ENCODE measurements at regions not wholly inside any gene's neighbourhood (a gene's known extent, or its start where the extent isn't known, plus 50 kb on each side); places are given as distances from the start of the nearest gene placed in this dataset.
"Not testable (repeated sequence)": the region's sequence is repeated elsewhere in the genome, so short reads cannot be mapped to it uniquely, and the experiment has no call there.

DNA sequence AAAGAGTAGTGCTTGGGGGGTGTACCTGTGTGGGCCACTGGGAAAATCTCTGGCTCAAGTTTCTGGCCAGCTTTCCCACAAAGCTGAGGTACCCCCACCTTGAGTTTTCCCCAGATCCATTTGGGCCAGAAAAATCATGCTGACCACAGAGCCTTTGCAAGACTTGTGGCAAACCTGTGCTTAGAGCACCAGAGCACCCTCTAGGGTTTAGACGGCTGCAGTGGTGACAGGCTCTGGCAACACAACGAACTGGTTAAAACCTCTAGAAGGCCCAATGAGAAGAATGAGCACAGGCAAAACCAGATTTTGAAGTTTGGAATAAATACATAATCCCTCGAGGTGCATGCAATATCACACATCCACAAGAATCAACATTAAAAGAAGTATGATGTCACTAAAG lies 290.7 kb upstream of the FOLH1 start:
- Histone ChIP-seq H3K36me3 (ENCODE audit: control insufficient read depth in 4 of 4, insufficient read depth in 4 of 4, low read length in 3 of 4) (no peaks in the 10 kb centered on the region), H3K9me3 (ENCODE audit: control extremely low read depth in 1 of 5, control insufficient read depth in 4 of 5, insufficient read depth in 2 of 5, low read depth in 1 of 5, low read length in 4 of 5) (no peaks in the 10 kb centered on the region), H3K4me1 (ENCODE audit: control extremely low read depth in 1 of 4, control insufficient read depth in 4 of 4, insufficient read depth in 4 of 4, low read length in 3 of 4) (no peaks in the 10 kb centered on the region), H3K4me3 (ENCODE audit: control insufficient read depth in 1 of 7, extremely low read depth in 1 of 7, insufficient read depth in 4 of 7, low read depth in 2 of 7, low read length in 6 of 7) (no peak overlapping the region), H3K27ac (ENCODE audit: insufficient read depth in 1 of 2, low read depth in 1 of 2, low read length in 2 of 2, poor library complexity in 1 of 2, severe bottlenecking in 2 of 2) (no peak overlapping the region), H3K27me3 (replicated peaks in 2 of 5; ENCODE audit: control insufficient read depth in 4 of 5, insufficient read depth in 5 of 5, low read length in 4 of 5) (no peaks in the 10 kb centered on the region)
- CTCF ChIA-PET = no interaction called here
- WGBS (ENCODE audit: insufficient coverage) = no CpG with 5 or more reads among the region's 3 CpGs
- no peak for DNase-seq
- POLR2A ChIA-PET = no interaction called here

DNA sequence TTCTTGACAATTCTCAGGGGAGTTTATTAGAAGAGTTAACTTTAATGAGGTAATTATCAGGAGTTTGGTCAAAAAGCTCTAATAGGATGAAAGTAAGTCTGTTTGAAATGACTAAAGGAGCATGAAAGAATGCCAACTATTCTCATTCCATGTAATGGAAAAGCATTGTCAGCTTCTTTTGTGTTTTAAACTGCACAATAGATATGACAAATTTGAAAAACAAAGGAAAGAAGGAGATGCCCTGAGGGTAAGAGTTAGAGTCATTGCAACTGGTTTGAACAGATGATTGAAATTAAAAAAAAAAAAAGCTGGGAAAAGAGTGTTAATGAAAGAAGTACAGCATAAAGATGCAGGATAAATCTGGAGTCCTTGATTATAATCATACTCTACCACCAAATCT lies 296.8 kb upstream of the FOLH1 start:
- ChIA-PET POLR2A (no interaction called here), CTCF (no interaction called here)

DNA sequence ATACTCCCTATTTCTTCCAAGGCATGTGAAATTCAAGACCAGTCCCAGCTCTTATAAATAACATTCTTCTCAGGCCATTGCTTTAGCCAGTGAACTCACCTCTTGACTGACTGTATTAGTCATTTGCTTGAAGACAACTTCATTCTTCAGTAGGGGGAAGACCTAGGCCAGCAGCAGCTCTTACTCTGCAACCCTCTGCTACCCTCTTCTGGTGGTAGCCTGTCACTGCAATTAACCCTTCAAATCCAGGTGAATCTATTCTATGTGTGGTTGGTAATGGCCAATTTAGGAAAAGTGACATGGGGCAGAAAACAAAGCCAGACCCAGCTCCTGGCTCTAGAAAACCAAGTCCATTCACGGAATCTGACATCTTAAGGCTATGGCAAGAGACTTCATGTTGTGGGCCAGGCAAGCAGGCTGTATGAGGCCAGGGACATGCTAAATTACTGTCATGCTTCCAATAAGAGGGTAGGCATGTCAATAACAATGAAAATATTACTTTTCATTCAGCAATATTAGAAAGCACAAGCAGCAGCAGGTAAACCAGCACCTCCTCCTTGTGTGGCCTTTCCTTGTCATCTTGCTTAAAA lies 317.9 kb upstream of the FOLH1 start:
- POLR2A ChIA-PET; CTCF ChIA-PET; H3K9me3 ChIP-seq (ENCODE audit: control extremely low read depth in 1 of 5, control insufficient read depth in 4 of 5, insufficient read depth in 2 of 5, low read depth in 1 of 5, low read length in 4 of 5); H3K4me1 ChIP-seq (ENCODE audit: control extremely low read depth in 1 of 4, control insufficient read depth in 4 of 4, insufficient read depth in 4 of 4, low read length in 3 of 4); H3K27me3 ChIP-seq (replicated peaks in 2 of 5; ENCODE audit: control insufficient read depth in 4 of 5, insufficient read depth in 5 of 5, low read length in 4 of 5); H3K4me3 ChIP-seq (ENCODE audit: control insufficient read depth in 1 of 7, extremely low read depth in 1 of 7, insufficient read depth in 4 of 7, low read depth in 2 of 7, low read length in 6 of 7); H3K36me3 ChIP-seq (ENCODE audit: control insufficient read depth in 4 of 4, insufficient read depth in 4 of 4, low read length in 3 of 4); H3K27ac ChIP-seq (ENCODE audit: insufficient read depth in 1 of 2, low read depth in 1 of 2, low read length in 2 of 2, poor library complexity in 1 of 2, severe bottlenecking in 2 of 2): not testable (repeated sequence)
- WGBS (ENCODE audit: insufficient coverage) = 13% methylated on average over 1 of the region's 1 CpG
- peak in 2 of 3 donors; percentile 20 to 22 for DNase-seq

More for the DNA sequence above, 296.8 kb upstream of the FOLH1 start:
- Histone ChIP-seq H3K27me3 (replicated peaks in 2 of 5; ENCODE audit: control insufficient read depth in 4 of 5, insufficient read depth in 5 of 5, low read length in 4 of 5) (no peaks in the 10 kb centered on the region), H3K27ac (ENCODE audit: insufficient read depth in 1 of 2, low read depth in 1 of 2, low read length in 2 of 2, poor library complexity in 1 of 2, severe bottlenecking in 2 of 2) (no peak overlapping the region), H3K36me3 (ENCODE audit: control insufficient read depth in 4 of 4, insufficient read depth in 4 of 4, low read length in 3 of 4) (no peaks in the 10 kb centered on the region), H3K4me1 (ENCODE audit: control extremely low read depth in 1 of 4, control insufficient read depth in 4 of 4, insufficient read depth in 4 of 4, low read length in 3 of 4) (no peaks in the 10 kb centered on the region), H3K9me3 (ENCODE audit: control extremely low read depth in 1 of 5, control insufficient read depth in 4 of 5, insufficient read depth in 2 of 5, low read depth in 1 of 5, low read length in 4 of 5) (no peaks in the 10 kb centered on the region), H3K4me3 (ENCODE audit: control insufficient read depth in 1 of 7, extremely low read depth in 1 of 7, insufficient read depth in 4 of 7, low read depth in 2 of 7, low read length in 6 of 7) (no peak overlapping the region)
- no peak for DNase-seq

DNA sequence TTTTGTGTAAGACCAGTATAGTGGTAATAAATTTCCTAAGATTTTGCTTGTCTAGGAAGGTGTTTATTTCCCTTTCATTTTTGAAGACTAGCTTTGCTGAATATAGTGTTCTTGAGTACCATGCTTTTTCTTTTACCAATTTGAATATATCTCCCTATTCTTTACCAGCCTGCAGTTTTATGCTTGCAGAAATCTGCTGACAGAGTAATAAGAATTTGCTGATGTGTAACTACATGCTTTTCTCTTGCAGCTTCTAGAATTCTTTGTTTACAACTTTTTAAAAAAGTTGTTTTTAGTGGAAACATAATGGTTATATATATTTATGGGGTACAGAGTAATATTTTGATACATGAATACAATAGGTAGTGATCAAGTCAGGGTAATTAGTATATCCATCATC lies 324.8 kb upstream of the FOLH1 start:
- no peak overlapping the region for H3K27ac ChIP-seq (ENCODE audit: insufficient read depth in 1 of 2, low read depth in 1 of 2, low read length in 2 of 2, poor library complexity in 1 of 2, severe bottlenecking in 2 of 2)
- H3K36me3 ChIP-seq (ENCODE audit: control insufficient read depth in 4 of 4, insufficient read depth in 4 of 4, low read length in 3 of 4) = no peaks in the 10 kb centered on the region
- CTCF ChIA-PET = no interaction called here
- POLR2A ChIA-PET = interaction anchor here (0.6 kb wide), 1 partner anchor 164 kb away, joined by 3 read pairs; no protein-coding TSS in a partner anchor
- H3K4me3 ChIP-seq (ENCODE audit: control insufficient read depth in 1 of 7, extremely low read depth in 1 of 7, insufficient read depth in 4 of 7, low read depth in 2 of 7, low read length in 6 of 7) = no peak overlapping the region
- H3K9me3 ChIP-seq (ENCODE audit: control extremely low read depth in 1 of 5, control insufficient read depth in 4 of 5, insufficient read depth in 2 of 5, low read depth in 1 of 5, low read length in 4 of 5) = no peaks in the 10 kb centered on the region
- H3K27me3 ChIP-seq (replicated peaks in 2 of 5; ENCODE audit: control insufficient read depth in 4 of 5, insufficient read depth in 5 of 5, low read length in 4 of 5) = no peaks in the 10 kb centered on the region
- no peak for DNase-seq
- H3K4me1 ChIP-seq (ENCODE audit: control extremely low read depth in 1 of 4, control insufficient read depth in 4 of 4, insufficient read depth in 4 of 4, low read length in 3 of 4) = no peaks in the 10 kb centered on the region

DNA sequence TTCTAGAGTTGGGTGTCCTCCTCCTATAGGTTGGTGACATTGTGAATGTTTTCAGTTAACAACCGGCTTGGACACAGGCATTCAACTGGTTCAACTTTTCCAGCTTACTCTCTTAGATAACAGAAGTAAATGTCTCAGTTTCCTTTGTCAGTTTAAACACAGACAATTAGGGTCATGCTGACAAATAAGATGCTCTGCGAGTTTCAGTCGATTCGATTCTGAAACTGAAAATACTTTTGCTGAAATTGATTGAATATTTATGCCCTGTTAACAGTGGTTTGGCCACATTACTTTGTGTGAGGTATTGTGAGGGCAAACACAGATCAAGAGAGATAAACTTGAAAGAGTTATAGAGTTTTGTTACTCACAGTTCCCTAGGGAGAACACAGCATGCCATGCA lies 330.5 kb upstream of the FOLH1 start:
- H3K27ac ChIP-seq (ENCODE audit: insufficient read depth in 1 of 2, low read depth in 1 of 2, low read length in 2 of 2, poor library complexity in 1 of 2, severe bottlenecking in 2 of 2); CTCF ChIA-PET; H3K36me3 ChIP-seq (ENCODE audit: control insufficient read depth in 4 of 4, insufficient read depth in 4 of 4, low read length in 3 of 4); DNase-seq; H3K4me3 ChIP-seq (ENCODE audit: control insufficient read depth in 1 of 7, extremely low read depth in 1 of 7, insufficient read depth in 4 of 7, low read depth in 2 of 7, low read length in 6 of 7); POLR2A ChIA-PET; H3K27me3 ChIP-seq (replicated peaks in 2 of 5; ENCODE audit: control insufficient read depth in 4 of 5, insufficient read depth in 5 of 5, low read length in 4 of 5); H3K9me3 ChIP-seq (ENCODE audit: control extremely low read depth in 1 of 5, control insufficient read depth in 4 of 5, insufficient read depth in 2 of 5, low read depth in 1 of 5, low read length in 4 of 5); H3K4me1 ChIP-seq (ENCODE audit: control extremely low read depth in 1 of 4, control insufficient read depth in 4 of 4, insufficient read depth in 4 of 4, low read length in 3 of 4): not testable (repeated sequence)
- no CpG with 5 or more reads among the region's 4 CpGs for WGBS (ENCODE audit: insufficient coverage)

DNA sequence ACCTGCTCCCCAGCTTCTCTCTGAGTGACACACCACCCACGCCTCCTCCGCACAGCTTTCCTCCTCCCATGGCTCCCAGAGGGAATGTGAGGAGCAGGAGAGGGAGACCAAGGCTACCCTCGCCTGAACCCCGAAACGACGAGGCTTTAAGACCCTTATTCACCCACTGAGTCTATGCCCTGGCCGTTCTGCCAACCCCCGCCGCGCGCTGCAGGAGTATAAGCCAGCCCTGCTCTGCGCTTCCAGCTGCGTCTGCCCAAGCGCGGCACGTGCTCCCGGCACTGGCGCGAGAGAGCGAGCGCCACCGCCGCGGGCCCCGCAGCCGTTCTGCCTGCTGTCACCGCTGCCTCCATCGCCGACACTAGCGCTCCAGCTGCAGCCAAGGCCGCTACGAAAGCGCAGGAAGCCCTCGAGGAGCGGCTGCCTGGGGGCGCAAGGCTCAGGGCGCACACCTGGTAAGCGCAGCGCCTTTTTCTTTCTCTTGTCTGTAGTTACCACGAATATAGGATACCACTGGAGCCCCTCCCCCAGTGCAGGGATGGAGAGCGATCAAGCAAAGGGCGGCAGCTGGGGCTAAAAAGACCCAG lies 350.0 kb upstream of the FOLH1 start:
- CTCF ChIA-PET; H3K9me3 ChIP-seq (ENCODE audit: control extremely low read depth in 1 of 5, control insufficient read depth in 4 of 5, insufficient read depth in 2 of 5, low read depth in 1 of 5, low read length in 4 of 5); H3K27ac ChIP-seq (ENCODE audit: insufficient read depth in 1 of 2, low read depth in 1 of 2, low read length in 2 of 2, poor library complexity in 1 of 2, severe bottlenecking in 2 of 2); H3K4me3 ChIP-seq (ENCODE audit: control insufficient read depth in 1 of 7, extremely low read depth in 1 of 7, insufficient read depth in 4 of 7, low read depth in 2 of 7, low read length in 6 of 7); POLR2A ChIA-PET; DNase-seq; H3K4me1 ChIP-seq (ENCODE audit: control extremely low read depth in 1 of 4, control insufficient read depth in 4 of 4, insufficient read depth in 4 of 4, low read length in 3 of 4); H3K36me3 ChIP-seq (ENCODE audit: control insufficient read depth in 4 of 4, insufficient read depth in 4 of 4, low read length in 3 of 4): not testable (repeated sequence)
- WGBS (ENCODE audit: insufficient coverage) = 14% methylated on average over 24 of the region's 42 CpGs
- H3K27me3 ChIP-seq (replicated peaks in 2 of 5; ENCODE audit: control insufficient read depth in 4 of 5, insufficient read depth in 5 of 5, low read length in 4 of 5) = peaks cover 0 to 19% (median 2%) of the 10 kb centered on the region in 5 experiments

DNA sequence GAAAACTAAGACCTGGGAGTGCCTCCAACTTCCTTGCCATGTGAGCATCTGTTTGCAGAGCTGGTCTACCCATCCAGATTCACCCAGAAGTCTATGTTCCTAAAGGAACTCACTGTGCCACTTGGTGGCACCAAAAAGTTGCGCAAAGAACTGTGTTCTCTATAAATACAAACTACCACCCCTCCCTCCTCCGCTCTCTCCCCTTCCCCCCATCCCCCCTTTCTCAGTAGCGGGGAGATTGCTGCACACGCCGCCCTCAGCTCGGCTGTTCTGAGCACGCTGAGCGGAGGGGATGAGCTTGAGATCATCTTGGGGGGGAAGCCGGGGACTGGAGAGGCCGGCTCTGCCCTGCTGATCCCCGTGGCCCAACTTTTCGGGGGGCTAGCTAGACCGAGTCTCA lies 352.2 kb upstream of the FOLH1 start:
- peaks cover 0 to 19% (median 2%) of the 10 kb centered on the region in 5 experiments for H3K27me3 ChIP-seq (replicated peaks in 2 of 5; ENCODE audit: control insufficient read depth in 4 of 5, insufficient read depth in 5 of 5, low read length in 4 of 5)
- H3K36me3 ChIP-seq (ENCODE audit: control insufficient read depth in 4 of 4, insufficient read depth in 4 of 4, low read length in 3 of 4); H3K9me3 ChIP-seq (ENCODE audit: control extremely low read depth in 1 of 5, control insufficient read depth in 4 of 5, insufficient read depth in 2 of 5, low read depth in 1 of 5, low read length in 4 of 5); POLR2A ChIA-PET; H3K4me1 ChIP-seq (ENCODE audit: control extremely low read depth in 1 of 4, control insufficient read depth in 4 of 4, insufficient read depth in 4 of 4, low read length in 3 of 4); H3K4me3 ChIP-seq (ENCODE audit: control insufficient read depth in 1 of 7, extremely low read depth in 1 of 7, insufficient read depth in 4 of 7, low read depth in 2 of 7, low read length in 6 of 7); H3K27ac ChIP-seq (ENCODE audit: insufficient read depth in 1 of 2, low read depth in 1 of 2, low read length in 2 of 2, poor library complexity in 1 of 2, severe bottlenecking in 2 of 2); CTCF ChIA-PET; DNase-seq: not testable (repeated sequence)
- 18% methylated on average over 11 of the region's 13 CpGs for WGBS (ENCODE audit: insufficient coverage)
